OCI-LY3 (cell line): ENCODE measurements at regions not wholly inside any gene's neighbourhood (a gene's known extent, or its start where the extent isn't known, plus 50 kb on each side); places are given as distances from the start of the nearest gene placed in this dataset.

ENCODE experiments used
- H2AFZ ChIP-seq: fragments of 200-600, 300-600 bp; shearing (Covaris generic); 2 replicates; pipeline ENCODE4 v1.6.0; 2014; ENCODE audit warnings: antibody characterized with exemption, low read depth, low read length
- H3K27ac ChIP-seq: fragments of 200-600, 300-600 bp; sonication (generic); 2 replicates; pipeline ENCODE4 v1.5.1; 2014; ENCODE audit warnings: mild to moderate bottlenecking, low read length, moderate library complexity, mixed read lengths
- H3K27me3 ChIP-seq: fragments of 200-600, 300-600 bp; sonication (generic); 2 replicates; pipeline ENCODE4 v1.6.1; 2014; ENCODE audit warnings: low read depth, low read length, mixed read lengths
- H3K36me3 ChIP-seq: fragments of 200-600, 300-600 bp; sonication (generic); replicated peaks from 2 replicates; pipeline ENCODE3; 2014; ENCODE audit warnings: low read depth, low read length, mixed read lengths
- H3K4me1 ChIP-seq: fragments of 300-600, 200-600 bp; sonication (generic); 2 replicates; pipeline ENCODE4 v1.6.1; 2014; ENCODE audit warnings: low read length, mixed read lengths
- H3K4me2 ChIP-seq: fragments of 200-600, 300-600 bp; sonication (generic); 2 replicates; pipeline ENCODE4 v1.6.1; 2014; ENCODE audit warnings: low read length, mixed read lengths
- H3K4me3 ChIP-seq: fragments of 300-600, 200-600 bp; sonication (generic); 2 replicates; pipeline ENCODE4 v1.5.1; 2014; ENCODE audit warnings: antibody characterized with exemption, mild to moderate bottlenecking, low read length, moderate library complexity
- H3K79me2 ChIP-seq: fragments of 300-600, 200-600 bp; shearing (Covaris generic); 2 replicates; pipeline ENCODE4 v1.6.1; 2014; ENCODE audit warnings: mild to moderate bottlenecking, low read length, mixed read lengths
- H3K9ac ChIP-seq: fragments of 300-600, 200-600 bp; shearing (Covaris generic); 2 replicates; pipeline ENCODE4 v1.6.0; 2014; ENCODE audit warnings: mild to moderate bottlenecking, low read length, moderate library complexity
- H3K9me3 ChIP-seq: fragments of 200-600, 300-600 bp; shearing (Covaris generic); 2 replicates; pipeline ENCODE4 v1.6.1; 2014; ENCODE audit warnings: low read length, mixed read lengths; ENCODE audit not compliant: insufficient read depth
- H4K20me1 ChIP-seq: fragments of 200-600, 300-600 bp; sonication (generic); 2 replicates; pipeline ENCODE4 v1.6.1; 2016; ENCODE audit warnings: low read length, mixed read lengths; ENCODE audit not compliant: insufficient read depth
- EZH2phosphoT487 ChIP-seq: fragments of 200-600 bp; shearing (Covaris generic); IDR thresholded peaks from 2 replicates; pipeline ENCODE4 v1.6.1; 2018; ENCODE audit warnings: antibody characterized with exemption, mixed run types, low read depth
- TF ChIP-seq, protein P1 (sequence below): fragments of 200-600, 300-600 bp; sonication (generic); IDR thresholded peaks from 2 replicates; pipeline ENCODE4 v1.5.1; 2014; ENCODE audit warnings: antibody characterized with exemption, low read length, low read depth

DNA sequence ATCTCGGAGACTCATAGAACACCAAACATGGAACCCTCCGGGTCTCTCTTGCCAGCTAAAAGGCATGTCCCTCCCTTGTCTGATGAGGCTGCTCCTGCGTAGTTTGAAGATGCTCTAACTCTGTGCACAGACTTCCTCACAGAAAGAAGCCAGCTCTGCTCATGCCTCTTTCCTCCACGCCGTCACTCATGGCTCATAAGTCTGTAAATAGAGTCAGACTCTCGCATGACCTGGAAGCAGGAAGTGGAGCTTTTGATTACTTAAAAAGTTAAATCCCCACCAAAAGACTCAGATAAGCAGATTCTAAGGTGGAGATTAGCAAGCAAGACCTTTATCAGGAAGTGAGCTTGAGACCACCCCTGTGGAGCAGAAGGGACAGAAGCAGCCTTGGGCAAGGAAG, 171.6 kb downstream of the TRIM33 start:
- Histone ChIP-seq H3K27ac (no peak overlapping the region), H3K4me2 (no peak overlapping the region), H3K4me3 (no peak overlapping the region), H3K4me1 (no peaks in the 10 kb centered on the region), H3K27me3 (no peaks in the 10 kb centered on the region), H3K9ac (no peak overlapping the region), H4K20me1 (no peaks in the 10 kb centered on the region), H3K9me3 (no peaks in the 10 kb centered on the region), H3K79me2 (no peaks in the 10 kb centered on the region), H2AFZ (no peak overlapping the region), H3K36me3 (no peaks in the 10 kb centered on the region)
- no peak for TF ChIP-seq EZH2phosphoT487
- TF ChIP-seq, protein P1, sequence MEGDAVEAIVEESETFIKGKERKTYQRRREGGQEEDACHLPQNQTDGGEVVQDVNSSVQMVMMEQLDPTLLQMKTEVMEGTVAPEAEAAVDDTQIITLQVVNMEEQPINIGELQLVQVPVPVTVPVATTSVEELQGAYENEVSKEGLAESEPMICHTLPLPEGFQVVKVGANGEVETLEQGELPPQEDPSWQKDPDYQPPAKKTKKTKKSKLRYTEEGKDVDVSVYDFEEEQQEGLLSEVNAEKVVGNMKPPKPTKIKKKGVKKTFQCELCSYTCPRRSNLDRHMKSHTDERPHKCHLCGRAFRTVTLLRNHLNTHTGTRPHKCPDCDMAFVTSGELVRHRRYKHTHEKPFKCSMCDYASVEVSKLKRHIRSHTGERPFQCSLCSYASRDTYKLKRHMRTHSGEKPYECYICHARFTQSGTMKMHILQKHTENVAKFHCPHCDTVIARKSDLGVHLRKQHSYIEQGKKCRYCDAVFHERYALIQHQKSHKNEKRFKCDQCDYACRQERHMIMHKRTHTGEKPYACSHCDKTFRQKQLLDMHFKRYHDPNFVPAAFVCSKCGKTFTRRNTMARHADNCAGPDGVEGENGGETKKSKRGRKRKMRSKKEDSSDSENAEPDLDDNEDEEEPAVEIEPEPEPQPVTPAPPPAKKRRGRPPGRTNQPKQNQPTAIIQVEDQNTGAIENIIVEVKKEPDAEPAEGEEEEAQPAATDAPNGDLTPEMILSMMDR = no peak

DNA sequence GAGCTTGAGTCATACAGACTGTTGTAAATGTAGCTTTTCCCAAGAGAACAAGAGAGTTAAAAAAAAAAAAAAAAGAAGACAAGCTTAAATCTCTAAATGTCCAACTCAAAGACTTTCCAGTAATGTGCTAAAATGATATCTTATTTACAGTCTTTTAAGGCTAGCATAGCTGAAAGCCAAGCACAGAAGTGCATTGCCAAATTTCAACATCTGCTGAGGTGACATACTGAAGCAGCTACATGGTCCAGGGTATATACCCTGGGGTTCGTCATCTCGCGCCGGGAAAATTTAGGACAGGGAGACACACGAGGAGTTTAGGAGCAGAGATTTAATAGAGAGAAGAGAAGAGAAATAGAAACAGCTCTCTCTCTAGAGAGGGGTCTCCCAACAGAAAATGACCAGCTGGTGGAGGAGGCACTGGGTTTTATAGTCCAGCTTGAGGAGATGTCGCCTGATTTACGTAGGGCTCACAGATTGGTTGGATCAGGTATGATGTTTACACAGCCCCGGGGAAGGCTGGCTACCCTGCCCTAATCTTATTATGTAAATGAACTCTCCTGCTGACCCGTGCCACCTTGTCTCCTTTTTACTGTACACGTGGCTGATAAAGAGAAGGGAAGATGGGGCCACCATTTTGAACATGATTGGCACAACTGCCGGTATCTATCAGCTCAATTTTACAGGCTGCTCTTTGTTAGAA, 172.7 kb downstream of the TRIM33 start:
- H3K9me3 ChIP-seq = no peaks in the 10 kb centered on the region
- H3K27ac ChIP-seq = no peak overlapping the region
- TF ChIP-seq EZH2phosphoT487 = no peak
- no peaks in the 10 kb centered on the region for H3K79me2 ChIP-seq
- no peaks in the 10 kb centered on the region for H3K27me3 ChIP-seq
- no peak overlapping the region for H3K4me3 ChIP-seq
- no peaks in the 10 kb centered on the region for H3K4me1 ChIP-seq
- no peak overlapping the region for H3K9ac ChIP-seq
- H4K20me1 ChIP-seq = no peaks in the 10 kb centered on the region
- H3K36me3 ChIP-seq = no peaks in the 10 kb centered on the region
- H2AFZ ChIP-seq = no peak overlapping the region
- no peak overlapping the region for H3K4me2 ChIP-seq

DNA sequence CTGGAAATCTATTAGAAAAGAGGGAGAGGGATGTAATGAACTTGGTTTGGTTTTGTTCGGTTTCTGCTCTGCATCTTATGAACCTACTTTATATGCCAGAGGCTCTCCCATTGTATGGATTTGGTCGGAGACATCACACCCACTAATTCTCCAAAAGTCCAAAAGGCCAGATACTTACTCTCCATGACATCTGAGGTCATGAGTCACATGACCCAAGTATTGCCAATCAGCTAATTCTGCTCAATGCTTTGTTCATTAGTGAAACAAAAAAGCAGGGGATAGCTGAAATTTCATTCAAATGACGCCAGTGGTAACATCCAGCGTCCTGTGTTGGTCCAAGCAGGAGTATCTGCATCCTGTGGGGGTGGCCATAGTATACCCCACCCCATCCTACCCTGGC, 173.6 kb downstream of the TRIM33 start:
- Histone ChIP-seq H3K9me3 (no peaks in the 10 kb centered on the region), H4K20me1 (no peaks in the 10 kb centered on the region), H2AFZ (no peak overlapping the region), H3K9ac (no peak overlapping the region), H3K36me3 (no peaks in the 10 kb centered on the region), H3K4me2 (no peak overlapping the region), H3K79me2 (no peaks in the 10 kb centered on the region), H3K4me1 (no peaks in the 10 kb centered on the region), H3K27ac (no peak overlapping the region), H3K27me3 (no peaks in the 10 kb centered on the region), H3K4me3 (no peak overlapping the region)
- TF ChIP-seq EZH2phosphoT487 = no peak
- TF ChIP-seq, protein P1 = no peak

DNA sequence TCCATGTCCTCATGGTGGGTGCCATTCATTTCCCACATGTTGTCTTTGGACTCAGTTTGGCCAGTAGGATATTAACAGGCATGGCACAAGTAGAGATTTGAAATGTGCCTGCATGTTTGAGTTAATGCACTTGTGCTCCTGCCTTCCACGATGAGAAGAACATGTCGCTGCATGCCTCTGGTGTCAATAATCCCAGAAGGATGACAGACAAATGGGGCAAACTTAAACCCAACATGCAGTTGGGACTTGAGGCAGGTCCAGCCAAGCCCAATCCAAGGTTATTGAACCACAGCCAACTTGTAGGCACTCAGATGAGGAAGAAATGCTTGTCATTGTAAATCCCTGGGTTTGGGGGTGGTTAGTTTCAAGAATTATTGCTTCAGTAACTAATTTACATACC, 174.6 kb downstream of the TRIM33 start:
- Histone ChIP-seq H3K4me1 (no peaks in the 10 kb centered on the region), H3K36me3 (no peaks in the 10 kb centered on the region), H4K20me1 (no peaks in the 10 kb centered on the region), H3K27ac (no peak overlapping the region), H3K4me2 (no peak overlapping the region), H3K4me3 (no peak overlapping the region), H3K9ac (no peak overlapping the region), H2AFZ (no peak overlapping the region), H3K79me2 (no peaks in the 10 kb centered on the region), H3K27me3 (no peaks in the 10 kb centered on the region), H3K9me3 (no peaks in the 10 kb centered on the region)
- no peak for TF ChIP-seq EZH2phosphoT487
- TF ChIP-seq, protein P1 = no peak
